WTC11 (cell line): ENCODE measurements at regions not wholly inside any gene's neighbourhood (a gene's known extent, or its start where the extent isn't known, plus 50 kb on each side); places are given as distances from the start of the nearest gene placed in this dataset.

ENCODE experiments used
- ATAC-seq: fragments of 200-7000 bp; cut with Tn5 transposase; 2 replicates; pipeline ENCODE4 v1.10.0; 2021; ENCODE audit warnings: mild to moderate bottlenecking, moderate library complexity
- CTCF ChIA-PET: fragments of 300-600 bp; sonication (Branson Sonifier 250); formaldehyde crosslinking; loops from one replicate; lab custom pipeline; 2021; ENCODE audit warnings: antibody characterized with exemption; lab: Charles Lee
- POLR2A ChIA-PET: fragments of 350-600 bp; sonication (Branson Sonifier 250); formaldehyde crosslinking; loops from one replicate; lab custom pipeline; 2021; ENCODE audit warnings: antibody characterized with exemption; lab: Charles Lee
- DNase-seq: peaks from one replicate; pipeline ENCODE4 v3.0.0; 2021; ENCODE audit warnings: low spot score
- H3K27ac Mint-ChIP-seq: 2 replicates; pipeline ENCODE4 v1.8.0; 2021; ENCODE audit warnings: mixed read lengths
- H3K27me3 Mint-ChIP-seq: 2 replicates; pipeline ENCODE4 v1.8.0; 2021; ENCODE audit warnings: low read depth, mild to moderate bottlenecking, moderate library complexity, mixed read lengths
- H3K36me3 Mint-ChIP-seq: 2 replicates; pipeline ENCODE4 v1.8.0; 2021; ENCODE audit warnings: mixed read lengths
- H3K4me1 Mint-ChIP-seq: 2 replicates; pipeline ENCODE4 v1.8.0; 2022; ENCODE audit warnings: mixed read lengths
- H3K4me3 Mint-ChIP-seq: 2 replicates; pipeline ENCODE4 v1.8.0; 2021; ENCODE audit warnings: mild to moderate bottlenecking, moderate library complexity, mixed read lengths
- H3K9me3 Mint-ChIP-seq: 2 replicates; pipeline ENCODE4 v1.8.0; 2021; ENCODE audit warnings: mixed read lengths
- AFF4 ChIP-seq: sonication (generic); formaldehyde crosslinking; IDR thresholded peaks from 2 replicates; pipeline ENCODE4 v1.8.1; 2023; ENCODE audit warnings: mild to moderate bottlenecking, missing genetic modification reagents, borderline replicate concordance
- ATF1 ChIP-seq: sonication (generic); formaldehyde crosslinking; IDR thresholded peaks from 2 replicates; pipeline ENCODE4 v1.8.1; 2023; ENCODE audit warnings: mild to moderate bottlenecking, moderate library complexity, missing genetic modification reagents
- ATF6 ChIP-seq: sonication (generic); formaldehyde crosslinking; IDR thresholded peaks from 2 replicates; pipeline ENCODE4 v1.8.1; 2023; ENCODE audit warnings: mild to moderate bottlenecking, missing genetic modification reagents
- CBFB ChIP-seq: sonication (generic); formaldehyde crosslinking; IDR thresholded peaks from 2 replicates; pipeline ENCODE4 v1.8.1; 2022; ENCODE audit warnings: mild to moderate bottlenecking, low read depth, missing genetic modification reagents
- E2F4 ChIP-seq: sonication (generic); formaldehyde crosslinking; IDR thresholded peaks from 2 replicates; pipeline ENCODE4 v1.8.1; 2022; ENCODE audit warnings: low read depth, mild to moderate bottlenecking, moderate library complexity, missing genetic modification reagents, borderline replicate concordance
- ETV6 ChIP-seq: sonication (generic); formaldehyde crosslinking; IDR thresholded peaks from 2 replicates; pipeline ENCODE4 v1.8.1; 2022; ENCODE audit warnings: mild to moderate bottlenecking, missing genetic modification reagents
- JAZF1 ChIP-seq: fragments of 250-450 bp; sonication (Bioruptor Pico); IDR thresholded peaks from 2 replicates; pipeline ENCODE4 v1.9.0; 2021; ENCODE audit warnings: moderate library complexity, mild to moderate bottlenecking, inconsistent platforms
- MXD4 ChIP-seq: fragments of 250-450 bp; sonication (Bioruptor Pico); IDR thresholded peaks from 2 replicates; pipeline ENCODE4 v1.8.0; 2021; ENCODE audit warnings: mild to moderate bottlenecking, moderate library complexity, borderline replicate concordance
- NR1H2 ChIP-seq: sonication (generic); formaldehyde crosslinking; IDR thresholded peaks from 2 replicates; pipeline ENCODE4 v1.9.0; 2021; ENCODE audit warnings: mild to moderate bottlenecking, moderate library complexity, missing genetic modification reagents
- NR2C2 ChIP-seq: sonication (generic); formaldehyde crosslinking; IDR thresholded peaks from 2 replicates; pipeline ENCODE4 v1.8.0; 2022; ENCODE audit warnings: mild to moderate bottlenecking, missing genetic modification reagents
- SOX15 ChIP-seq: fragments of 250-450 bp; sonication (Bioruptor Pico); IDR thresholded peaks from 2 replicates; pipeline ENCODE4 v1.9.0; 2021; ENCODE audit warnings: mild to moderate bottlenecking
- SP1 ChIP-seq: sonication (generic); formaldehyde crosslinking; conservative IDR thresholded peaks from 2 replicates; pipeline ENCODE4 v1.8.1; 2022; ENCODE audit warnings: missing genetic modification reagents
- ZNF512 ChIP-seq: sonication (generic); formaldehyde crosslinking; IDR thresholded peaks from 2 replicates; pipeline ENCODE4 v1.8.1; 2022; ENCODE audit warnings: missing genetic modification reagents, borderline replicate concordance
- ZNF532 ChIP-seq: fragments of 250-450 bp; sonication (Bioruptor Pico); IDR thresholded peaks from 2 replicates; pipeline ENCODE4 v1.9.0; 2021; ENCODE audit warnings: mild to moderate bottlenecking, borderline replicate concordance
- ZNF671 ChIP-seq: fragments of 250-450 bp; sonication (Bioruptor Pico); IDR thresholded peaks from 2 replicates; pipeline ENCODE4 v1.8.0; 2021; ENCODE audit warnings: mild to moderate bottlenecking

- peaks cover 18% of the 10 kb centered on the region for H3K9me3 Mint-ChIP-seq
- no peaks in the 10 kb centered on the region for H3K27me3 Mint-ChIP-seq
- no peak overlapping the region for H3K27ac Mint-ChIP-seq
- no peak for DNase-seq
- ChIA-PET CTCF (no interaction called here), POLR2A (no interaction called here)
- H3K4me1 Mint-ChIP-seq = peaks cover 5% of the 10 kb centered on the region
- TF ChIP-seq SP1 (CRISPR knock-in tag) (no peak), ZNF671 (CRISPR knock-in tag) (no peak), ZNF532 (no peak), ZNF512 (CRISPR knock-in tag) (no peak), SOX15 (no peak), JAZF1 (CRISPR knock-in tag) (no peak), NR2C2 (CRISPR knock-in tag) (no peak), ATF1 (CRISPR knock-in tag) (no peak), ETV6 (no peak), ATF6 (no peak), E2F4 (CRISPR knock-in tag) (no peak)
- H3K4me3 Mint-ChIP-seq = no peak overlapping the region
- no peaks in the 10 kb centered on the region for H3K36me3 Mint-ChIP-seq
- no peak for ATAC-seq
Measured at GRCh38 chr2:8451273-8451672, 230.6 kb upstream of the ID2 start.

GRCh38 chr2:8452296-8452695 is 229.6 kb upstream of the ID2 start:
- Mint-ChIP-seq H3K9me3 (peaks cover 18% of the 10 kb centered on the region), H3K4me1 (no peaks in the 10 kb centered on the region), H3K27me3 (no peaks in the 10 kb centered on the region), H3K27ac (no peak overlapping the region), H3K4me3 (no peak overlapping the region), H3K36me3 (no peaks in the 10 kb centered on the region)
- ATAC-seq (no peak), DNase-seq (no peak)
- TF ChIP-seq MXD4 (CRISPR knock-in tag) (no peak), ZNF512 (CRISPR knock-in tag) (no peak), NR1H2 (CRISPR knock-in tag) (no peak), AFF4 (CRISPR knock-in tag) (no peak), CBFB (no peak)
- ChIA-PET POLR2A (no interaction called here), CTCF (no interaction called here)
